ENCODE measurements at regions not wholly inside any gene's neighbourhood (a gene's known extent, or its start where the extent isn't known, plus 50 kb on each side); places are given as distances from the start of the nearest gene placed in this dataset.

DNA sequence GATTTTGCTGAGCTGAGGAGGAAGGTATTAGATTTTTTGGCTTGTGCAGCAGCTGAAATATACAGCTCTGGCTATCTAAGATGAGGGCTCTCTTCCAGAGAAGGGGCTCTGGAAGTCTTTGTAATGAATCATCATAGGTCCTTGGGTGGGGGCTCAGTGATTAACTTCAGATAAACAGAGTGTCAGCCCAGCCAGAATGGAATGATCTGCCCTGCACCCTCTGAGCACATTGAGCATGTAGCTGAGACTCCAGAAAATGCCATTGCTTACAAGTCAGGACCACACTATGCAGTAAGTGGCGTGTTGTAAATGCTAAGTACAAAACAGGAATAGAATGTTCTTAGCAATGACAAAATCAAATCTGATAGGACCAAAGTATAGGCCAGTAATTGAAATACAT, 836.0 kb downstream of the PDHA2 start (continued):
- TF ChIP-seq, protein P1, sequence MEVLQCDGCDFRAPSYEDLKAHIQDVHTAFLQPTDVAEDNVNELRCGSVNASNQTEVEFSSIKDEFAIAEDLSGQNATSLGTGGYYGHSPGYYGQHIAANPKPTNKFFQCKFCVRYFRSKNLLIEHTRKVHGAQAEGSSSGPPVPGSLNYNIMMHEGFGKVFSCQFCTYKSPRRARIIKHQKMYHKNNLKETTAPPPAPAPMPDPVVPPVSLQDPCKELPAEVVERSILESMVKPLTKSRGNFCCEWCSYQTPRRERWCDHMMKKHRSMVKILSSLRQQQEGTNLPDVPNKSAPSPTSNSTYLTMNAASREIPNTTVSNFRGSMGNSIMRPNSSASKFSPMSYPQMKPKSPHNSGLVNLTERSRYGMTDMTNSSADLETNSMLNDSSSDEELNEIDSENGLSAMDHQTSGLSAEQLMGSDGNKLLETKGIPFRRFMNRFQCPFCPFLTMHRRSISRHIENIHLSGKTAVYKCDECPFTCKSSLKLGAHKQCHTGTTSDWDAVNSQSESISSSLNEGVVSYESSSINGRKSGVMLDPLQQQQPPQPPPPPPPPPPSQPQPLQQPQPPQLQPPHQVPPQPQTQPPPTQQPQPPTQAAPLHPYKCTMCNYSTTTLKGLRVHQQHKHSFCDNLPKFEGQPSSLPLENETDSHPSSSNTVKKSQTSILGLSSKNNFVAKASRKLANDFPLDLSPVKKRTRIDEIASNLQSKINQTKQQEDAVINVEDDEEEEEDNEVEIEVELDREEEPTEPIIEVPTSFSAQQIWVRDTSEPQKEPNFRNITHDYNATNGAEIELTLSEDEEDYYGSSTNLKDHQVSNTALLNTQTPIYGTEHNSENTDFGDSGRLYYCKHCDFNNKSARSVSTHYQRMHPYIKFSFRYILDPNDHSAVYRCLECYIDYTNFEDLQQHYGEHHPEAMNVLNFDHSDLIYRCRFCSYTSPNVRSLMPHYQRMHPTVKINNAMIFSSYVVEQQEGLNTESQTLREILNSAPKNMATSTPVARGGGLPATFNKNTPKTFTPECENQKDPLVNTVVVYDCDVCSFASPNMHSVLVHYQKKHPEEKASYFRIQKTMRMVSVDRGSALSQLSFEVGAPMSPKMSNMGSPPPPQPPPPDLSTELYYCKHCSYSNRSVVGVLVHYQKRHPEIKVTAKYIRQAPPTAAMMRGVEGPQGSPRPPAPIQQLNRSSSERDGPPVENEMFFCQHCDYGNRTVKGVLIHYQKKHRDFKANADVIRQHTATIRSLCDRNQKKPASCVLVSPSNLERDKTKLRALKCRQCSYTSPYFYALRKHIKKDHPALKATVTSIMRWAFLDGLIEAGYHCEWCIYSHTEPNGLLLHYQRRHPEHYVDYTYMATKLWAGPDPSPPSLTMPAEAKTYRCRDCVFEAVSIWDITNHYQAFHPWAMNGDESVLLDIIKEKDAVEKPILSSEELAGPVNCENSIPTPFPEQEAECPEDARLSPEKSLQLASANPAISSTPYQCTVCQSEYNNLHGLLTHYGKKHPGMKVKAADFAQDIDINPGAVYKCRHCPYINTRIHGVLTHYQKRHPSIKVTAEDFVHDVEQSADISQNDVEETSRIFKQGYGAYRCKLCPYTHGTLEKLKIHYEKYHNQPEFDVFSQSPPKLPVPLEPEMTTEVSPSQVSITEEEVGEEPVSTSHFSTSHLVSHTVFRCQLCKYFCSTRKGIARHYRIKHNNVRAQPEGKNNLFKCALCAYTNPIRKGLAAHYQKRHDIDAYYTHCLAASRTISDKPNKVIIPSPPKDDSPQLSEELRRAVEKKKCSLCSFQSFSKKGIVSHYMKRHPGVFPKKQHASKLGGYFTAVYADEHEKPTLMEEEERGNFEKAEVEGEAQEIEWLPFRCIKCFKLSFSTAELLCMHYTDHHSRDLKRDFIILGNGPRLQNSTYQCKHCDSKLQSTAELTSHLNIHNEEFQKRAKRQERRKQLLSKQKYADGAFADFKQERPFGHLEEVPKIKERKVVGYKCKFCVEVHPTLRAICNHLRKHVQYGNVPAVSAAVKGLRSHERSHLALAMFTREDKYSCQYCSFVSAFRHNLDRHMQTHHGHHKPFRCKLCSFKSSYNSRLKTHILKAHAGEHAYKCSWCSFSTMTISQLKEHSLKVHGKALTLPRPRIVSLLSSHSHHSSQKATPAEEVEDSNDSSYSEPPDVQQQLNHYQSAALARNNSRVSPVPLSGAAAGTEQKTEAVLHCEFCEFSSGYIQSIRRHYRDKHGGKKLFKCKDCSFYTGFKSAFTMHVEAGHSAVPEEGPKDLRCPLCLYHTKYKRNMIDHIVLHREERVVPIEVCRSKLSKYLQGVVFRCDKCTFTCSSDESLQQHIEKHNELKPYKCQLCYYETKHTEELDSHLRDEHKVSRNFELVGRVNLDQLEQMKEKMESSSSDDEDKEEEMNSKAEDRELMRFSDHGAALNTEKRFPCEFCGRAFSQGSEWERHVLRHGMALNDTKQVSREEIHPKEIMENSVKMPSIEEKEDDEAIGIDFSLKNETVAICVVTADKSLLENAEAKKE (CRISPR knock-in tag; IDR thresholded peaks at IDR 0.05) = no peak

DNA sequence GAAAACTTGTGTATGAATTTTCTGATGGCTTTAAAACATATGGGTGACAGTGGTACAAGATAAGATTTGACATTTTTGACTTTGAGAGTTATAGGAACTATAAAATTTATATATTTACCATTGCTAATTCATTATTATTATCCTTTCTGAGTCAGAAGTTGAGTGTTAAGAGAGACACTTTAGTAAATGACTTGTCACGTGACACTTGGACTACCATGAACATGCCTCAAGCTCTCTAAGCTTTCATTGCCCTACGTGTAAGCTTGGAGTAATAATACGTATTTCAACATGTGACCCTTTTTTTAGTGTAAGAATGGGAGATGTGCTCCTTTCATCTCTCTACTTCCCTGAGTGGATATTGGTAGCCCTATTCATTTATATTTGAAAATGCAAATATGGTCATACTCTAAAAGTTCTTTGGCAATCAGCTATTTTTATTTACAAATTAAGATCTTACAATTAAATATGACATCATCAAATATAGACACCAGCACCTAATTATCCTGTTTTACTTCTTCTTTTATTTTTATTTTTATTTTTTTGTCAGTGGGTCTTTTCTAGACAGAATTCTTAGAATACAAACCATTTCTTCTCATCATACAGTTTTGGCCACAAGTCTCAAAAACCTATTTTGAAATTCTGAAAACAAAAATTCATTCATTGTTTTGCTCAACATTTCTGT, 837.0 kb downstream of the PDHA2 start:
- Histone ChIP-seq H3K36me3 (ENCODE audit: insufficient read depth) (no peaks in the 10 kb centered on the region), H3K27ac (ENCODE audit: low read depth) (no peak overlapping the region), H3K4me1 (ENCODE audit: insufficient read depth) (no peaks in the 10 kb centered on the region), H2AFZ (no peak overlapping the region), H3F3A (replicated peaks; ENCODE audit: low read depth) (no peaks in the 10 kb centered on the region), H3K4me2 (no peak overlapping the region), H3K79me2 (replicated peaks; ENCODE audit: insufficient read depth) (no peaks in the 10 kb centered on the region), H3K27me3 (ENCODE audit: insufficient read depth) (no peaks in the 10 kb centered on the region), H4K20me1 (replicated peaks; ENCODE audit: insufficient read depth) (no peaks in the 10 kb centered on the region), H3K4me3 (no peak overlapping the region), H3K9me2 (ENCODE audit: insufficient read depth) (no peaks in the 10 kb centered on the region)
- H3K36me3 Mint-ChIP-seq (ENCODE audit: low read depth) = no peaks in the 10 kb centered on the region
- no peaks in the 10 kb centered on the region for H3K9me3 Mint-ChIP-seq
- no peak overlapping the region for H3K4me3 Mint-ChIP-seq
- ATAC-seq (no peak), DNase-seq (ENCODE audit: low spot score) (no peak)
- no peaks in the 10 kb centered on the region for H3K27me3 Mint-ChIP-seq (ENCODE audit: insufficient read depth, low read depth, poor library complexity)
- no peaks in the 10 kb centered on the region for H3K4me1 Mint-ChIP-seq
- H3K27ac Mint-ChIP-seq = no peak overlapping the region
- TF ChIP-seq EZH2 (IDR thresholded peaks at IDR 0.05; ENCODE audit: low read depth, unreplicated experiment) (no peak), ZNF331 (CRISPR knock-in tag; IDR thresholded peaks at IDR 0.05; ENCODE audit: low read depth) (no peak), CREB1 (CRISPR knock-in tag; IDR thresholded peaks at IDR 0.05; ENCODE audit: low read depth) (no peak), JUNB (IDR thresholded peaks at IDR 0.05; ENCODE audit: unreplicated experiment) (no peak), EZH2phosphoT487 (IDR thresholded peaks at IDR 0.05; ENCODE audit: unreplicated experiment) (no peak), STAT1 (IDR thresholded peaks at IDR 0.05; ENCODE audit: unreplicated experiment) (no peak)
- TF ChIP-seq, protein P2, sequence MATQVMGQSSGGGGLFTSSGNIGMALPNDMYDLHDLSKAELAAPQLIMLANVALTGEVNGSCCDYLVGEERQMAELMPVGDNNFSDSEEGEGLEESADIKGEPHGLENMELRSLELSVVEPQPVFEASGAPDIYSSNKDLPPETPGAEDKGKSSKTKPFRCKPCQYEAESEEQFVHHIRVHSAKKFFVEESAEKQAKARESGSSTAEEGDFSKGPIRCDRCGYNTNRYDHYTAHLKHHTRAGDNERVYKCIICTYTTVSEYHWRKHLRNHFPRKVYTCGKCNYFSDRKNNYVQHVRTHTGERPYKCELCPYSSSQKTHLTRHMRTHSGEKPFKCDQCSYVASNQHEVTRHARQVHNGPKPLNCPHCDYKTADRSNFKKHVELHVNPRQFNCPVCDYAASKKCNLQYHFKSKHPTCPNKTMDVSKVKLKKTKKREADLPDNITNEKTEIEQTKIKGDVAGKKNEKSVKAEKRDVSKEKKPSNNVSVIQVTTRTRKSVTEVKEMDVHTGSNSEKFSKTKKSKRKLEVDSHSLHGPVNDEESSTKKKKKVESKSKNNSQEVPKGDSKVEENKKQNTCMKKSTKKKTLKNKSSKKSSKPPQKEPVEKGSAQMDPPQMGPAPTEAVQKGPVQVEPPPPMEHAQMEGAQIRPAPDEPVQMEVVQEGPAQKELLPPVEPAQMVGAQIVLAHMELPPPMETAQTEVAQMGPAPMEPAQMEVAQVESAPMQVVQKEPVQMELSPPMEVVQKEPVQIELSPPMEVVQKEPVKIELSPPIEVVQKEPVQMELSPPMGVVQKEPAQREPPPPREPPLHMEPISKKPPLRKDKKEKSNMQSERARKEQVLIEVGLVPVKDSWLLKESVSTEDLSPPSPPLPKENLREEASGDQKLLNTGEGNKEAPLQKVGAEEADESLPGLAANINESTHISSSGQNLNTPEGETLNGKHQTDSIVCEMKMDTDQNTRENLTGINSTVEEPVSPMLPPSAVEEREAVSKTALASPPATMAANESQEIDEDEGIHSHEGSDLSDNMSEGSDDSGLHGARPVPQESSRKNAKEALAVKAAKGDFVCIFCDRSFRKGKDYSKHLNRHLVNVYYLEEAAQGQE (IDR thresholded peaks at IDR 0.05; ENCODE audit: unreplicated experiment) = no peak
- TF ChIP-seq, protein P3, sequence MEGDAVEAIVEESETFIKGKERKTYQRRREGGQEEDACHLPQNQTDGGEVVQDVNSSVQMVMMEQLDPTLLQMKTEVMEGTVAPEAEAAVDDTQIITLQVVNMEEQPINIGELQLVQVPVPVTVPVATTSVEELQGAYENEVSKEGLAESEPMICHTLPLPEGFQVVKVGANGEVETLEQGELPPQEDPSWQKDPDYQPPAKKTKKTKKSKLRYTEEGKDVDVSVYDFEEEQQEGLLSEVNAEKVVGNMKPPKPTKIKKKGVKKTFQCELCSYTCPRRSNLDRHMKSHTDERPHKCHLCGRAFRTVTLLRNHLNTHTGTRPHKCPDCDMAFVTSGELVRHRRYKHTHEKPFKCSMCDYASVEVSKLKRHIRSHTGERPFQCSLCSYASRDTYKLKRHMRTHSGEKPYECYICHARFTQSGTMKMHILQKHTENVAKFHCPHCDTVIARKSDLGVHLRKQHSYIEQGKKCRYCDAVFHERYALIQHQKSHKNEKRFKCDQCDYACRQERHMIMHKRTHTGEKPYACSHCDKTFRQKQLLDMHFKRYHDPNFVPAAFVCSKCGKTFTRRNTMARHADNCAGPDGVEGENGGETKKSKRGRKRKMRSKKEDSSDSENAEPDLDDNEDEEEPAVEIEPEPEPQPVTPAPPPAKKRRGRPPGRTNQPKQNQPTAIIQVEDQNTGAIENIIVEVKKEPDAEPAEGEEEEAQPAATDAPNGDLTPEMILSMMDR (conservative IDR thresholded peaks at IDR 0.05; ENCODE audit: low read depth in 2 of 2) = no peak

Measured in GM23338 (cell line).